ENCODE measurements at regions not wholly inside any gene's neighbourhood (a gene's known extent, or its start where the extent isn't known, plus 50 kb on each side); places are given as distances from the start of the nearest gene placed in this dataset.

GRCh38 chr6:141969201-141969600 lies 163.5 kb upstream of the GJE1 start:
- Histone ChIP-seq H3K9me3 (ENCODE audit: control insufficient read depth in 2 of 2, low read length in 2 of 2) (no peaks in the 10 kb centered on the region), H3K27ac (ENCODE audit: insufficient read depth, low read length, poor library complexity, severe bottlenecking) (no peak overlapping the region), H3K4me1 (ENCODE audit: control insufficient read depth, insufficient read depth, low read length, poor library complexity, severe bottlenecking) (no peaks in the 10 kb centered on the region), H3K36me3 (ENCODE audit: control insufficient read depth, insufficient read depth, low read length) (no peaks in the 10 kb centered on the region), H3K4me3 (ENCODE audit: low read depth, low read length) (no peak overlapping the region), H3K27me3 (ENCODE audit: control insufficient read depth, insufficient read depth, low read length) (no peaks in the 10 kb centered on the region)
- H3K27ac Mint-ChIP-seq, result no peak overlapping the region
- H3K27me3 Mint-ChIP-seq, result no peaks in the 10 kb centered on the region
- ATAC-seq (ENCODE audit: low read depth in 2 of 2) (no peak), DNase-seq (no peak)
- no peak overlapping the region for H3K4me3 Mint-ChIP-seq
- peaks cover 0 to 4% (median 0%) of the 10 kb centered on the region in 4 donors for H3K4me1 Mint-ChIP-seq
- no peaks in the 10 kb centered on the region for H3K36me3 Mint-ChIP-seq
- H3K9me3 Mint-ChIP-seq, result peaks cover 0 to 10% (median 0%) of the 10 kb centered on the region in 7 donors

GRCh38 chr6:141968632-141969031 lies 164.1 kb upstream of the GJE1 start:
- Histone ChIP-seq H3K4me1 (ENCODE audit: control insufficient read depth, insufficient read depth, low read length, poor library complexity, severe bottlenecking) (no peaks in the 10 kb centered on the region), H3K36me3 (ENCODE audit: control insufficient read depth, insufficient read depth, low read length) (no peaks in the 10 kb centered on the region), H3K9me3 (ENCODE audit: control insufficient read depth in 2 of 2, low read length in 2 of 2) (no peaks in the 10 kb centered on the region), H3K27me3 (ENCODE audit: control insufficient read depth, insufficient read depth, low read length) (no peaks in the 10 kb centered on the region), H3K27ac (ENCODE audit: insufficient read depth, low read length, poor library complexity, severe bottlenecking) (no peak overlapping the region), H3K4me3 (ENCODE audit: low read depth, low read length) (no peak overlapping the region)
- ATAC-seq (ENCODE audit: low read depth in 2 of 2), result no peak
- no peak overlapping the region for H3K27ac Mint-ChIP-seq
- H3K4me1 Mint-ChIP-seq, result peaks cover 0 to 4% (median 0%) of the 10 kb centered on the region in 4 donors
- no peaks in the 10 kb centered on the region for H3K27me3 Mint-ChIP-seq
- H3K36me3 Mint-ChIP-seq, result no peaks in the 10 kb centered on the region
- DNase-seq, result no peak
- peaks cover 0 to 10% (median 0%) of the 10 kb centered on the region in 7 donors for H3K9me3 Mint-ChIP-seq
- H3K4me3 Mint-ChIP-seq, result no peak overlapping the region

GRCh38 chr6:141965016-141965545 lies 167.6 kb upstream of the GJE1 start:
- H3K27me3 ChIP-seq (ENCODE audit: control insufficient read depth, insufficient read depth, low read length), result no peaks in the 10 kb centered on the region
- no peak overlapping the region for H3K4me3 Mint-ChIP-seq
- no peak for DNase-seq
- no peaks in the 10 kb centered on the region for H3K36me3 Mint-ChIP-seq
- H3K9me3 ChIP-seq (ENCODE audit: control insufficient read depth in 2 of 2, low read length in 2 of 2), result no peaks in the 10 kb centered on the region
- H3K27me3 Mint-ChIP-seq, result no peaks in the 10 kb centered on the region
- no peak overlapping the region for H3K27ac Mint-ChIP-seq
- H3K9me3 Mint-ChIP-seq, result peaks cover 0 to 8% (median 0%) of the 10 kb centered on the region in 7 donors
- H3K4me3 ChIP-seq (ENCODE audit: low read depth, low read length), result no peak overlapping the region
- H3K4me1 ChIP-seq (ENCODE audit: control insufficient read depth, insufficient read depth, low read length, poor library complexity, severe bottlenecking), result no peaks in the 10 kb centered on the region
- H3K36me3 ChIP-seq (ENCODE audit: control insufficient read depth, insufficient read depth, low read length), result no peaks in the 10 kb centered on the region
- H3K27ac ChIP-seq (ENCODE audit: insufficient read depth, low read length, poor library complexity, severe bottlenecking), result no peak overlapping the region
- H3K4me1 Mint-ChIP-seq, result peaks cover 0 to 4% (median 0%) of the 10 kb centered on the region in 4 donors
- ATAC-seq (ENCODE audit: low read depth in 2 of 2), result no peak

GRCh38 chr6:141963543-141964295 lies 169.0 kb upstream of the GJE1 start:
- H3K4me1 Mint-ChIP-seq, result peaks cover 0 to 4% (median 0%) of the 10 kb centered on the region in 4 donors
- no peaks in the 10 kb centered on the region for H3K27me3 ChIP-seq (ENCODE audit: control insufficient read depth, insufficient read depth, low read length)

GRCh38 chr6:141957271-141957670 lies 175.5 kb upstream of the GJE1 start:
- H3K4me1 ChIP-seq (ENCODE audit: control insufficient read depth, insufficient read depth, low read length, poor library complexity, severe bottlenecking), result no peaks in the 10 kb centered on the region
- Mint-ChIP-seq H3K27ac (no peak overlapping the region), H3K4me3 (no peak overlapping the region), H3K27me3 (no peaks in the 10 kb centered on the region), H3K36me3 (no peaks in the 10 kb centered on the region), H3K9me3 (peaks cover 1 to 21% (median 5%) of the 10 kb centered on the region in 7 donors), H3K4me1 (no peaks in the 10 kb centered on the region)
- no peaks in the 10 kb centered on the region for H3K36me3 ChIP-seq (ENCODE audit: control insufficient read depth, insufficient read depth, low read length)
- ATAC-seq (ENCODE audit: low read depth in 2 of 2) (no peak), DNase-seq (no peak)
- no peak overlapping the region for H3K27ac ChIP-seq (ENCODE audit: insufficient read depth, low read length, poor library complexity, severe bottlenecking)
- H3K4me3 ChIP-seq (ENCODE audit: low read depth, low read length), result no peak overlapping the region
- no peaks in the 10 kb centered on the region for H3K27me3 ChIP-seq (ENCODE audit: control insufficient read depth, insufficient read depth, low read length)
- peaks cover 0 to 14% of the 10 kb centered on the region in 2 experiments for H3K9me3 ChIP-seq (ENCODE audit: control insufficient read depth in 2 of 2, low read length in 2 of 2)

More at GRCh38 chr6:141963543-141964295, 169.0 kb upstream of the GJE1 start:
- Mint-ChIP-seq H3K4me3 (no peak overlapping the region), H3K27me3 (no peaks in the 10 kb centered on the region), H3K27ac (no peak overlapping the region), H3K9me3 (peaks cover 0 to 5% (median 0%) of the 10 kb centered on the region in 7 donors), H3K36me3 (no peaks in the 10 kb centered on the region)
- Histone ChIP-seq H3K4me3 (ENCODE audit: low read depth, low read length) (no peak overlapping the region), H3K27ac (ENCODE audit: insufficient read depth, low read length, poor library complexity, severe bottlenecking) (no peak overlapping the region), H3K9me3 (ENCODE audit: control insufficient read depth in 2 of 2, low read length in 2 of 2) (no peaks in the 10 kb centered on the region), H3K36me3 (ENCODE audit: control insufficient read depth, insufficient read depth, low read length) (no peaks in the 10 kb centered on the region), H3K4me1 (ENCODE audit: control insufficient read depth, insufficient read depth, low read length, poor library complexity, severe bottlenecking) (no peaks in the 10 kb centered on the region)
- ATAC-seq (ENCODE audit: low read depth in 2 of 2), result no peak
- DNase-seq, result no peak

- Histone ChIP-seq H3K36me3 (ENCODE audit: control insufficient read depth, insufficient read depth, low read length) (no peaks in the 10 kb centered on the region), H3K27ac (ENCODE audit: insufficient read depth, low read length, poor library complexity, severe bottlenecking) (no peak overlapping the region), H3K4me3 (ENCODE audit: low read depth, low read length) (no peak overlapping the region), H3K9me3 (ENCODE audit: control insufficient read depth in 2 of 2, low read length in 2 of 2) (peaks cover 0 to 14% of the 10 kb centered on the region in 2 experiments), H3K4me1 (ENCODE audit: control insufficient read depth, insufficient read depth, low read length, poor library complexity, severe bottlenecking) (no peaks in the 10 kb centered on the region), H3K27me3 (ENCODE audit: control insufficient read depth, insufficient read depth, low read length) (no peaks in the 10 kb centered on the region)
- ATAC-seq (ENCODE audit: low read depth in 2 of 2) (no peak), DNase-seq (no peak)
- Mint-ChIP-seq H3K4me3 (no peak overlapping the region), H3K27ac (no peak overlapping the region), H3K36me3 (no peaks in the 10 kb centered on the region), H3K4me1 (no peaks in the 10 kb centered on the region), H3K9me3 (peaks cover 1 to 25% (median 8%) of the 10 kb centered on the region in 7 donors), H3K27me3 (no peaks in the 10 kb centered on the region)
Observed at GRCh38 chr6:141956868-141957267, 175.9 kb upstream of the GJE1 start.

GRCh38 chr6:141956046-141956761 lies 176.5 kb upstream of the GJE1 start:
- Histone ChIP-seq H3K9me3 (ENCODE audit: control insufficient read depth in 2 of 2, low read length in 2 of 2) (peaks cover 0 to 14% of the 10 kb centered on the region in 2 experiments), H3K36me3 (ENCODE audit: control insufficient read depth, insufficient read depth, low read length) (no peaks in the 10 kb centered on the region), H3K27me3 (ENCODE audit: control insufficient read depth, insufficient read depth, low read length) (no peaks in the 10 kb centered on the region), H3K4me1 (ENCODE audit: control insufficient read depth, insufficient read depth, low read length, poor library complexity, severe bottlenecking) (no peaks in the 10 kb centered on the region), H3K27ac (ENCODE audit: insufficient read depth, low read length, poor library complexity, severe bottlenecking) (no peak overlapping the region), H3K4me3 (ENCODE audit: low read depth, low read length) (no peak overlapping the region)
- Mint-ChIP-seq H3K9me3 (peaks cover 1 to 30% (median 11%) of the 10 kb centered on the region in 7 donors), H3K4me3 (no peak overlapping the region), H3K27ac (no peak overlapping the region), H3K27me3 (no peaks in the 10 kb centered on the region), H3K4me1 (no peaks in the 10 kb centered on the region), H3K36me3 (no peaks in the 10 kb centered on the region)
- ATAC-seq (ENCODE audit: low read depth in 2 of 2) (no peak), DNase-seq (no peak)

Data from CD4-positive, CD25-positive, alpha-beta regulatory T cell (primary cell).